SIG-M5 (cell line): ENCODE measurements at regions not wholly inside any gene's neighbourhood (a gene's known extent, or its start where the extent isn't known, plus 50 kb on each side); places are given as distances from the start of the nearest gene placed in this dataset.
"Not testable (repeated sequence)": the region's sequence is repeated elsewhere in the genome, so short reads cannot be mapped to it uniquely, and the experiment has no call there.

ENCODE experiments used
- DNase-seq: peaks from one replicate; lab custom pipeline; 2025; lab: John Stamatoyannopoulos, UW

GRCh38 chr5:66353186-66353585, 209.1 kb downstream of the SREK1 start:
- DNase-seq = no peak

GRCh38 chr5:66354422-66354821, 210.3 kb downstream of the SREK1 start:
- no peak for DNase-seq

- no peak for DNase-seq
Measured at GRCh38 chr5:66356011-66356565, 212.0 kb downstream of the SREK1 start.

- no peak for DNase-seq
Measured at GRCh38 chr5:66358741-66359140, 214.6 kb downstream of the SREK1 start.

- no peak for DNase-seq
Measured at GRCh38 chr5:66361070-66361469, 217.0 kb downstream of the SREK1 start.

GRCh38 chr5:66362046-66362445, 217.9 kb downstream of the SREK1 start:
- no peak for DNase-seq

GRCh38 chr5:66362687-66363086, 218.6 kb downstream of the SREK1 start:
- no peak for DNase-seq

GRCh38 chr5:66363097-66363496, 219.0 kb downstream of the SREK1 start:
- no peak for DNase-seq

- no peak for DNase-seq
Measured at GRCh38 chr5:66364186-66364585, 220.1 kb downstream of the SREK1 start.

GRCh38 chr5:66365981-66366380, 221.9 kb downstream of the SREK1 start:
- DNase-seq = no peak

GRCh38 chr5:66367814-66368541, 223.9 kb downstream of the SREK1 start:
- DNase-seq = no peak

- no peak for DNase-seq
Measured at GRCh38 chr5:66368811-66369210, 224.7 kb downstream of the SREK1 start.

GRCh38 chr5:66377747-66378146, 218.4 kb upstream of the MAST4 start:
- DNase-seq = no peak

GRCh38 chr5:66378407-66378806, 217.8 kb upstream of the MAST4 start:
- DNase-seq = no peak

- DNase-seq = no peak
Measured at GRCh38 chr5:66382152-66382551, 214.0 kb upstream of the MAST4 start.

- DNase-seq = not testable (repeated sequence)
Measured at GRCh38 chr5:66405145-66405544, 191.0 kb upstream of the MAST4 start.

- no peak for DNase-seq
Measured at GRCh38 chr5:66406761-66407336, 189.3 kb upstream of the MAST4 start.

GRCh38 chr5:66407765-66408164, 188.4 kb upstream of the MAST4 start:
- no peak for DNase-seq

- DNase-seq = no peak
Measured at GRCh38 chr5:66408576-66408975, 187.6 kb upstream of the MAST4 start.

GRCh38 chr5:66410122-66410521, 186.1 kb upstream of the MAST4 start:
- no peak for DNase-seq

GRCh38 chr5:66411701-66412100, 184.5 kb upstream of the MAST4 start:
- DNase-seq = no peak

GRCh38 chr5:66413931-66414330, 182.3 kb upstream of the MAST4 start:
- no peak for DNase-seq

- no peak for DNase-seq
Measured at GRCh38 chr5:66415208-66415607, 181.0 kb upstream of the MAST4 start.

- DNase-seq = no peak
Measured at GRCh38 chr5:66416698-66417097, 179.5 kb upstream of the MAST4 start.
